ENCODE measurements at regions not wholly inside any gene's neighbourhood (a gene's known extent, or its start where the extent isn't known, plus 50 kb on each side); places are given as distances from the start of the nearest gene placed in this dataset.
"Not testable (repeated sequence)": the region's sequence is repeated elsewhere in the genome, so short reads cannot be mapped to it uniquely, and the experiment has no call there.

GRCh38 chr1:101567582-101568189 lies 330.9 kb downstream of the S1PR1 start:
- DNase-seq = peak; percentile 36 to 41

- DNase-seq = no peak
Measured at GRCh38 chr1:101587741-101588140, 350.9 kb downstream of the S1PR1 start.

- DNase-seq = no peak
Measured at GRCh38 chr1:101588677-101589076, 351.9 kb downstream of the S1PR1 start.

- DNase-seq = no peak
Measured at GRCh38 chr1:101592845-101593244, 356.0 kb downstream of the S1PR1 start.

GRCh38 chr1:101595881-101596374 lies 359.1 kb downstream of the S1PR1 start:
- DNase-seq = no peak

GRCh38 chr1:101600615-101601014 lies 363.8 kb downstream of the S1PR1 start:
- not testable (repeated sequence) for DNase-seq

- DNase-seq = no peak
Measured at GRCh38 chr1:101603726-101604125, 366.9 kb downstream of the S1PR1 start.

- no peak for DNase-seq
Measured at GRCh38 chr1:101605878-101606277, 369.1 kb downstream of the S1PR1 start.

GRCh38 chr1:101613546-101613945 lies 376.7 kb downstream of the S1PR1 start:
- no peak for DNase-seq

- no peak for DNase-seq
Measured at GRCh38 chr1:101618900-101619299, 377.8 kb downstream of the OLFM3 start.

- DNase-seq = no peak
Measured at GRCh38 chr1:101632548-101633272, 364.0 kb downstream of the OLFM3 start.

GRCh38 chr1:101645810-101646209 lies 350.9 kb downstream of the OLFM3 start:
- no peak for DNase-seq

- no peak for DNase-seq
Measured at GRCh38 chr1:101652484-101652883, 344.2 kb downstream of the OLFM3 start.

- DNase-seq = no peak
Measured at GRCh38 chr1:101653482-101653946, 343.2 kb downstream of the OLFM3 start.

- no peak for DNase-seq
Measured at GRCh38 chr1:101664726-101665125, 332.0 kb downstream of the OLFM3 start.

GRCh38 chr1:101667761-101668160 lies 329.0 kb downstream of the OLFM3 start:
- DNase-seq = no peak

- no peak for DNase-seq
Measured at GRCh38 chr1:101683136-101683535, 313.6 kb downstream of the OLFM3 start.

- no peak for DNase-seq
Measured at GRCh38 chr1:101683561-101683960, 313.2 kb downstream of the OLFM3 start.

GRCh38 chr1:101697072-101697471 lies 299.7 kb downstream of the OLFM3 start:
- DNase-seq = no peak

GRCh38 chr1:101698681-101699080 lies 298.0 kb downstream of the OLFM3 start:
- DNase-seq = no peak

- DNase-seq = no peak
Measured at GRCh38 chr1:101704895-101705294, 291.8 kb downstream of the OLFM3 start.

GRCh38 chr1:101706366-101706765 lies 290.4 kb downstream of the OLFM3 start:
- DNase-seq = no peak

GRCh38 chr1:101709721-101710120 lies 287.0 kb downstream of the OLFM3 start:
- no peak for DNase-seq

GRCh38 chr1:101713760-101714159 lies 283.0 kb downstream of the OLFM3 start:
- no peak for DNase-seq
